ENCODE measurements at regions not wholly inside any gene's neighbourhood (a gene's known extent, or its start where the extent isn't known, plus 50 kb on each side); places are given as distances from the start of the nearest gene placed in this dataset.

- TF ChIP-seq CTCF (IDR thresholded peaks at IDR 0.05) (no peak), EP300 (IDR thresholded peaks at IDR 0.05) (no peak)
Measured at GRCh38 chr12:53849113-53849512, 89.5 kb upstream of the HOXC13 start.

Data from suprapubic skin (tissue), 3 donors.